NCI-H2171 treated with DMSO at 0.1 percent for 48 hours (cell line): ENCODE measurements at regions not wholly inside any gene's neighbourhood (a gene's known extent, or its start where the extent isn't known, plus 50 kb on each side); places are given as distances from the start of the nearest gene placed in this dataset.
"Not testable (repeated sequence)": the region's sequence is repeated elsewhere in the genome, so short reads cannot be mapped to it uniquely, and the experiment has no call there.

Source experiments
- DNase-seq: peaks from one replicate; lab custom pipeline; 2025; lab: John Stamatoyannopoulos, UW

GRCh38 chr2:114018464-114018863 is 128.6 kb downstream of the ACTR3 start:
- DNase-seq: not testable (repeated sequence)

- no peak for DNase-seq
These were observed 130.8 kb downstream of the ACTR3 start for GRCh38 chr2:114020668-114021067.

GRCh38 chr2:114022360-114023085 is 132.6 kb downstream of the ACTR3 start:
- DNase-seq: no peak

GRCh38 chr2:114024326-114024725 is 134.4 kb downstream of the ACTR3 start:
- DNase-seq: no peak

- DNase-seq: no peak
These were observed 135.1 kb downstream of the ACTR3 start for GRCh38 chr2:114025030-114025429.

GRCh38 chr2:114027437-114027836 is 137.5 kb downstream of the ACTR3 start:
- DNase-seq: no peak

GRCh38 chr2:114031605-114032505 is 142.0 kb downstream of the ACTR3 start:
- no peak for DNase-seq

- no peak for DNase-seq
These were observed 142.8 kb downstream of the ACTR3 start for GRCh38 chr2:114032705-114033104.

- no peak for DNase-seq
These were observed 144.9 kb downstream of the ACTR3 start for GRCh38 chr2:114034742-114035141.

GRCh38 chr2:114038710-114039109 is 148.8 kb downstream of the ACTR3 start:
- no peak for DNase-seq

- peak; percentile 15 for DNase-seq
These were observed 149.8 kb downstream of the ACTR3 start for GRCh38 chr2:114039677-114040076.

- DNase-seq: no peak
These were observed 150.9 kb downstream of the ACTR3 start for GRCh38 chr2:114040826-114041225.

- no peak for DNase-seq
These were observed 155.1 kb downstream of the ACTR3 start for GRCh38 chr2:114044985-114045384.

- DNase-seq: no peak
These were observed 156.5 kb downstream of the ACTR3 start for GRCh38 chr2:114046373-114046772.

- no peak for DNase-seq
These were observed 157.1 kb downstream of the ACTR3 start for GRCh38 chr2:114046866-114047435.

GRCh38 chr2:114049280-114049679 is 159.4 kb downstream of the ACTR3 start:
- no peak for DNase-seq

- no peak for DNase-seq
These were observed 159.9 kb downstream of the ACTR3 start for GRCh38 chr2:114049826-114050225.

- DNase-seq: no peak
These were observed 166.6 kb downstream of the ACTR3 start for GRCh38 chr2:114056294-114057143.

GRCh38 chr2:114057638-114058037 is 167.7 kb downstream of the ACTR3 start:
- no peak for DNase-seq

GRCh38 chr2:114061566-114062098 is 171.7 kb downstream of the ACTR3 start:
- no peak for DNase-seq

- DNase-seq: no peak
These were observed 173.5 kb downstream of the ACTR3 start for GRCh38 chr2:114063346-114063745.

- DNase-seq: no peak
These were observed 175.8 kb downstream of the ACTR3 start for GRCh38 chr2:114065731-114066130.
